GM18873 (cell line): ENCODE measurements at regions not wholly inside any gene's neighbourhood (a gene's known extent, or its start where the extent isn't known, plus 50 kb on each side); places are given as distances from the start of the nearest gene placed in this dataset.

ENCODE experiments used
- ATAC-seq: cut with Tn5 transposase; IDR thresholded peaks from one replicate; pipeline ENCODE4 v1.9.1; 2021; ENCODE audit warnings: mild to moderate bottlenecking, moderate library complexity, moderate number of reproducible peaks; ENCODE audit not compliant: unreplicated experiment, low FRiP score

DNA sequence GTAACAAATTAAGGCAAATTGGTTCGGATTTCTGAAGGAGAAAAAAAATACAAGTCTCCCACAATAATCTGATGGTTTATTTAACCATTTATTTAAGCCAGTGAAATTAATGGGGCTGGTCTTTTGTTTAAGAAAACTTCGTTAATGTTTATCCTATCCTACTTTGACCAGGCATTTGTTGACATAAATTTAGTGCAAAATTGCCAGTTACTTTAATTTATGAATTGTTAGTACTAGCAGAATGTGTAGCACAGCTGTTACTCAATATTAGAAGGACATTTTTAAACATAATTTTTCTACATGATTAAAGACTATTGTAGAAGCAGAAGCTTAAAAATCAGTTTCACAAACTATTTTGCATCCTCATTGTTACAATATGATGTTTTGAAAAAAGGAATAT is 687.6 kb upstream of the PTBP2 start:
- ATAC-seq: no peak

GRCh38 chr1:96036763-96037162 is 684.8 kb upstream of the PTBP2 start:
- ATAC-seq: no peak

DNA sequence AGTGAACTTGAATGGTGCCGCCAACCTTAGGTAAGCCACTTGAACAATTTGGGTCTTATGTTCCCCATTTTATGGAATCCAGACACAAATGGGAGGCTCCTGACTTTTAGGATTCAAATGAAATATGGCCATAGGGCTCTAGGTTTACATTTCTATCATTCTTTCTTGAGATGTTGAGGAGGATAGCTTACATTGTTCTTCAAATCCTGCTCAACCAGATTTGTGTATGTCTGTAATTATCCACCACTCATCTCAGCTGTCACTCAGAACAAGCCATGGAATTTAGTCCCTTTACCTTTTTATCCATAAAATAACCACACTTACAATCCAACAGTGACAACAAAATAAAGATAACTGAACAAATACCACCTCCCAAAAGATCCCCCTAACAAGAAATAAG is 682.9 kb upstream of the PTBP2 start:
- ATAC-seq: no peak

DNA sequence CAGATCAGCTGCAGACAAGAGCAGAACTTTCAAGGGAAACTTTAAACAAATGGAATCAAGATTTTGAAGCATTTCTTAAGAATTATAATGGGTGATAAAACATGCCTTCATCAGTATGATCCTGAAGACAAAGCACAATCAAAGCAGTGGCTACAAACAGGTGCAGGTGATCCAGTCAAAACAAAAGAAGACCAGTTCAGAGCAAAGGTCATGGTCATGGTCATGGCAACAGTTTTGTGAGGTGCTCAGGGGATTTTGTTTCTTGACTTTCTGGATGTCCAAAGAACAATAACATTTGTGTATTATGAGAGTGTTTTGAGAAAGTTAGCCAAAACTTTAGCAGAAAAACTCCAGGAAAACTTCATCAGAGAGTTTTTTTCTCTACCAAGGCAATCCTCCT is 681.7 kb upstream of the PTBP2 start:
- no peak for ATAC-seq

DNA sequence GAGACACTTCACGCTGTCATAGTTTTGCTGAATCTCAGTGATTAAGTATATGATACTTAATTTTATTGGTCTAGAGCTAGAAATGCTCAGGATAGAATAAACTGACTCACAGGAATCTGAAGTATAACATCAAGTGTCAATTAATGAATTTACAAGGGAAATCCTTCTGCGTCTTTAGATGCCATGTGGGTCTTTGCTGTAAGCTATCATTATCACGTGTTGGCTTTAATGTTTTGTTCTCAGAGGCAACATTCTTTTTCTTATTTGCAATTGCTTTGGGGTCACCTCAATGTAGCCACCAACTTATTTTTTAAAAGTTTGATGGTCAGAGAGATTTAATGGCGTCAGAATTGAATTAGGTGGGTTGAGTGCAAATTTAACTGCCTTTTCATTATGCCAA is 680.1 kb upstream of the PTBP2 start:
- ATAC-seq: no peak

- no peak for ATAC-seq
Measured at GRCh38 chr1:96048572-96049212, 672.9 kb upstream of the PTBP2 start.

- no peak for ATAC-seq
Measured at GRCh38 chr1:96049759-96050409, 671.7 kb upstream of the PTBP2 start.

DNA sequence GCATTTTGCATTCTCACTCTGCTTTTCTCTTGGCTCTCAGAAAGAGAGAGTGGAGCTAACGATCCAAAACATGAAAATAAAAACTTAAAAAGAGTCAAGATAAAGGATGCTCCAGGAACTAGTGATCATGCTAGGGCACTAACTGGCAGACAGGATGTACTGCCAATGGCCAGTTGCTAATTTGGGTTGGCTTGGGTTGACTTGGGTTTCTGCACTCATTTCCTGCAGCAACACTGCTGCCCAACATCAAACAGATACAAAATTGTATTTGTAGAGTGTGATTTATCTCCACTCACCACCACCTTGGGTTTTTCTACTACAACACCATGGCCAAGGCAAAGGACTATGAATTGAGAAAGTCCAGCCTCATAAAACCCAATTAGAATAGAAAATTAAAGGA is 662.3 kb upstream of the PTBP2 start:
- no peak for ATAC-seq

DNA sequence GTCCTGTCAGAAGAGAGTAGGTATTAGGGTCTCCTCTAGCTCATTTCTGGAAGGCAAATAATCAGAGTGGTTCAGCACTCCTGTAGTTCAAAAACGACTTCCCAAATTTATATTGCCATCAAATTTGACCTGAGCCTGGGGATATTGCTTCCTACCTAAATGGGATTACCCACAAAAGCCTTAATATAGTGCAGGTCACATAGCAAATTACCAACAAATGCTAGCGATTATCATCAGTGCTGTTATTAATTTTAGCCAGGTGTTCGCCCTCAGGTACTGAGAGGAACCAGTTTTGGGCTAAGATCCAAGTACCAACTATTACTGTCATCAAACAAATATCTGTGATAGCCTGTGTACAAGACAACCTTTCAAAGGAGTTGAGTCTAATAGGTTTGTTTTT is 661.8 kb upstream of the PTBP2 start:
- ATAC-seq: no peak

GRCh38 chr1:96060621-96061020 is 661.0 kb upstream of the PTBP2 start:
- ATAC-seq: no peak

DNA sequence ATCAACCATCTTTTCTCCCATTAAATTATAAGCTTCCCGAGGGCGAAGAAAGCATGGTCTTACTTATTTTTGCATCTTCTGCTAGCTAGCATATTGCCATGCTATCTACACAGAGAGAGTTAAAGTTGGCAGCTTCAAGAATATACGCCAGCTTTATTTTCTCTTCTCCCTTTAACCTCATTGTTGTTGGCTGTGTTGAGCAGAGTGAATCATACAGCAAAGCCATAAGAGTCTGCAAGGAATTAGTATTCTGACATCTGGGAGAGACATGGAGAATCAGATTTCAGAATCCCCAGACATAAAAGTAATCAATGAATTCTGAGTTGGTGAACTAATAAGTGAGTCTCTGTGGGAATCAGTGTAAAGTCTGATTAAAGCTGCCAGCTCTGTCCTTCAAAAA is 649.6 kb upstream of the PTBP2 start:
- no peak for ATAC-seq

GRCh38 chr1:96073100-96073499 is 648.5 kb upstream of the PTBP2 start:
- ATAC-seq: no peak

DNA sequence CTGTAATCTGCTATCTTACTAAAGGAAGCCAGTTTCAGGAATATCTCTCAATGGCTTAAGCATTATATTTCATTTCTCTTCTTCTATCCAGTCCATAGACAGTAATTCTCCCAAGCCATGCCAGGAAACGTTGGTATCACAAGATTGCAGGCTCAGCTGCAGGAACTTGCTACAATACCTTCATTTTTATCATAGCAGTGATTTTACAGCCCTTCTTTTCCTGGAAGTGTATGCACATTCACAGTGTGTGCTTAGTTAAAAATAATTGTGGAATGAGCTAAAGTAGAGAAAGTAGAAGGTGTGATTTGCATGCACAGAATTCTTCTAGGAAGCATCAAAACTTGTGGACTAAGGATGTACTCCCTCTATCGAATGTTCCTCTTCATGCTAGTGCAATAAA is 647.2 kb upstream of the PTBP2 start:
- no peak for ATAC-seq

DNA sequence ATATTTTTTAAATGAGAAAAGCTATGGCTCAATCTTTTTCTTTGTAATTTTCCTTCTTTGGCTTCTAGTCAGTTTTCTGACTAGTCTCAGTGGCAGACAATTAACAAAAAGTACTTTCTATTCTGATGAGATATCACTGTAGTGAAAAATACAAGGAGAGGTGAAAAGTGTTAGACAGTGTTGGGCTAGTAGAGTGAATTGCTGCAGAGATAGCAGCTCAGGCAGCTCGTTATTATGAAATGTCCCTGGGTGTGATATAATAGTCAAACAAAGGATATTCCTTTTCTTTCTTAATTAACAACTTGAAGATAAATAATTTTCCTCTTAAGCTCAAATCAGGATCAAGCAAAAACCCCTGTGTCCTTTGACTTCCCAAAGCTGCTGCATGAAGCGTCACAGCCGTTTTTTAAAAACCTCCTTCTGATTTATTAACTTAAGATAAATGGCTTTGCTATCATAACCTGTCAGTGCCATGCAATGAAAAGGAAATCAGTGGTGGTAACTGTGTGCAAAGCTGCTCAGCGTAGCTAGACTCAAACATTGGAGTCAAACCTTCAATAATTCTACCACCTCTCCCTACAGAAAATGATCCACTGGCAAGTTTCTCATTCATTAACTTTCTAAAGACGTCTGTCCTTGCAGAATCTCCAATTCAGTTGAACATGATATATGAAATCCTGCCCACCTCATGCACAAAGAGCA is 646.6 kb upstream of the PTBP2 start:
- no peak for ATAC-seq

- ATAC-seq: no peak
Measured at GRCh38 chr1:96075704-96076455, 645.7 kb upstream of the PTBP2 start.

DNA sequence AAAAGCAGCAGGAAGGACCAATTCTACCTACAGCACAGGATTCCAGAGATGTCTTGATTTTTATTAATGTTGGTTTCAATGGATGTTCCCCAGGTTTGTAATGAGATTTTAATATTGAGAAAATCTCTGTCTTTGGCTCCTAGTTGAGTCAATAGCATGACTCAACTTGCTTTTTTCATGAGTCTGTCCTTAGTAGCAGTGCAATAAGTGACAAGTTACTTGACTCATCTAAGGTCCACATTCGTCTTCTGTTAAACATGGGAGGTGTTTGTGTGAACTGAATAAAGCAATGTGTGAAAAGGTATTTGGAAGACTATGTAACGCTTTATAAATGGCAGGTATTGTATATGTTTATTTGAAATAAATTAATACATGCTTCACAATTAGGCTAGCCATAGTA is 645.0 kb upstream of the PTBP2 start:
- no peak for ATAC-seq

DNA sequence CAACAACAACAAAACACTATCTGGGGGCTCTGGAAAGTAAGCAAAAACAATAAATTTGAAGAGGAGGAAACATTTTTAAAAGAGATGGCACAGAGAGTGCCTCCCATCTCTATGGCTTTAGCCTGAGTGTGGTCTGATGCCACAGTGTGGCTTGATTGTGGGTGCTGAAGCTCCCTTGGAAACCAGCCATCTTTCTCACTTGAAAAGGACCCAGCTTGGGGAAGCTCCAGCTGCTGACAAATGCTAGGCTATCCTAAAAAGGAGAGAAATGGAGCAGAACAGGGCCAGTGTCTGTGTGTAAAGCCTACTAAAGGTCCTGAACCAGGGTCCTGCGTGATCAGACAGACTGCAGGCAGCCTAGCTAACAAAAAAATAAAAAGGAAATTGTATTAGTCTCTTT is 642.0 kb upstream of the PTBP2 start:
- no peak for ATAC-seq

GRCh38 chr1:96080925-96081324 is 640.7 kb upstream of the PTBP2 start:
- ATAC-seq: no peak

- ATAC-seq: no peak
Measured at GRCh38 chr1:96087719-96088118, 633.9 kb upstream of the PTBP2 start.

DNA sequence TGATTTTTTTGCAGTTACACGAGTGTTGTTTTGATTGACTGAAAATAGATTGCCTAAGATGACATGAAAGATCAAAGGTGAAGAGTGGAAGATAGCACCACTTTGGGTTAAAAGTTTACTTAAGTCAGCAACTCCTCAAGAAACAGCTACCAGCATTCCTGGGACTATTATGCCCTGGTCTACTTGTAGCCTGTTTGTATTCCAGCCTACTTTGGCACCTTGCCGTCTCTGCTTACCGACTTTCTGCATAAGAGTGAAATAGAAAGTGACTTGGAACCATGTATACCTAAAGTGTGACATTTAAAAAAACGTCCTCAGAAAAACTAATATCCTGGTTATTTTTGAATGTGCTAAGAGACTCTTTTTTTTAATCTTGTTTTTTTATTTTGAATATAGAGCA is 631.5 kb upstream of the PTBP2 start:
- no peak for ATAC-seq

GRCh38 chr1:96095849-96096612 is 625.6 kb upstream of the PTBP2 start:
- no peak for ATAC-seq
